ENCODE measurements at regions not wholly inside any gene's neighbourhood (a gene's known extent, or its start where the extent isn't known, plus 50 kb on each side); places are given as distances from the start of the nearest gene placed in this dataset.
"Not testable (repeated sequence)": the region's sequence is repeated elsewhere in the genome, so short reads cannot be mapped to it uniquely, and the experiment has no call there.

DNA sequence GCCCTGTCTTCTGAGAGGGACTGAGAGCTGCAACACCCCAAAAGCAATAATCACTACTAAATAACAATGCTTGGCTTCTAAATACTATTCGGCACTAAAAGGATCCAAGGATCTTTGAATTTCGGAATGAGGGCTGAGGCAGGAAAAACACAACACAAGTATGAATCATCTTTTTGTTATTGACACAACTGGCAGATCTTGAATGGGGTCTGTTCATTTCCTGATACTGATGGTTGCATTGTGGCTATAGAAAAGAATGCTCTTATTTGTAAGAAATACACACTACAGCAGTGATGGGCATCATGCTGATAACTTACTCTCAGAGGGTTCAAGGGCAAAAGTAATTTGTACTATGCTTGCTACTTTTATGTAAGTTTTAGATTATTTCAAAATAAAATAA lies 149.2 kb upstream of the PLD5 start:
- no peaks in the 10 kb centered on the region for H3K9me3 ChIP-seq (replicated peaks; ENCODE audit: low read length)
- no peaks in the 10 kb centered on the region for H3K4me1 ChIP-seq (ENCODE audit: control insufficient read depth, insufficient read depth, low read length)
- H3K27me3 ChIP-seq (ENCODE audit: control insufficient read depth, insufficient read depth, low read length): no peaks in the 10 kb centered on the region
- H3K36me3 ChIP-seq (ENCODE audit: insufficient read depth, low read length): no peaks in the 10 kb centered on the region
- H3K4me2 ChIP-seq (ENCODE audit: low read length): no peak overlapping the region
- H3K9ac ChIP-seq (ENCODE audit: low read depth, low read length): no peak overlapping the region
- no peak overlapping the region for H3K4me3 ChIP-seq (ENCODE audit: low read length)

GRCh38 chr1:242673165-242673564 lies 148.7 kb upstream of the PLD5 start:
- H3K9ac ChIP-seq (ENCODE audit: low read depth, low read length); H3K36me3 ChIP-seq (ENCODE audit: insufficient read depth, low read length); H3K4me1 ChIP-seq (ENCODE audit: control insufficient read depth, insufficient read depth, low read length); H3K4me3 ChIP-seq (ENCODE audit: low read length); H3K4me2 ChIP-seq (ENCODE audit: low read length); H3K27me3 ChIP-seq (ENCODE audit: control insufficient read depth, insufficient read depth, low read length); H3K9me3 ChIP-seq (replicated peaks; ENCODE audit: low read length): not testable (repeated sequence)

- no peak overlapping the region for H3K4me2 ChIP-seq (ENCODE audit: low read length)
Measured at GRCh38 chr1:242670019-242670418, 145.5 kb upstream of the PLD5 start.

GRCh38 chr1:242662886-242663285 lies 138.4 kb upstream of the PLD5 start:
- H3K27me3 ChIP-seq (ENCODE audit: control insufficient read depth, insufficient read depth, low read length): no peaks in the 10 kb centered on the region
- H3K4me2 ChIP-seq (ENCODE audit: low read length): no peak overlapping the region
- no peak overlapping the region for H3K4me3 ChIP-seq (ENCODE audit: low read length)
- H3K9ac ChIP-seq (ENCODE audit: low read depth, low read length): no peak overlapping the region
- no peaks in the 10 kb centered on the region for H3K36me3 ChIP-seq (ENCODE audit: insufficient read depth, low read length)
- H3K9me3 ChIP-seq (replicated peaks; ENCODE audit: low read length): no peaks in the 10 kb centered on the region
- no peaks in the 10 kb centered on the region for H3K4me1 ChIP-seq (ENCODE audit: control insufficient read depth, insufficient read depth, low read length)

More at GRCh38 chr1:242670019-242670418, 145.5 kb upstream of the PLD5 start:
- Histone ChIP-seq H3K9me3 (replicated peaks; ENCODE audit: low read length) (no peaks in the 10 kb centered on the region), H3K27me3 (ENCODE audit: control insufficient read depth, insufficient read depth, low read length) (no peaks in the 10 kb centered on the region), H3K9ac (ENCODE audit: low read depth, low read length) (no peak overlapping the region), H3K4me3 (ENCODE audit: low read length) (no peak overlapping the region), H3K4me1 (ENCODE audit: control insufficient read depth, insufficient read depth, low read length) (no peaks in the 10 kb centered on the region), H3K36me3 (ENCODE audit: insufficient read depth, low read length) (no peaks in the 10 kb centered on the region)

- H3K9ac ChIP-seq (ENCODE audit: low read depth, low read length); H3K36me3 ChIP-seq (ENCODE audit: insufficient read depth, low read length); H3K9me3 ChIP-seq (replicated peaks; ENCODE audit: low read length); H3K4me1 ChIP-seq (ENCODE audit: control insufficient read depth, insufficient read depth, low read length); H3K27me3 ChIP-seq (ENCODE audit: control insufficient read depth, insufficient read depth, low read length); H3K4me3 ChIP-seq (ENCODE audit: low read length); H3K4me2 ChIP-seq (ENCODE audit: low read length): not testable (repeated sequence)
Measured at GRCh38 chr1:242653772-242654171, 129.3 kb upstream of the PLD5 start.

- Histone ChIP-seq H3K4me2 (ENCODE audit: low read length) (no peak overlapping the region), H3K9ac (ENCODE audit: low read depth, low read length) (no peak overlapping the region), H3K36me3 (ENCODE audit: insufficient read depth, low read length) (no peaks in the 10 kb centered on the region), H3K4me1 (ENCODE audit: control insufficient read depth, insufficient read depth, low read length) (no peaks in the 10 kb centered on the region), H3K4me3 (ENCODE audit: low read length) (no peak overlapping the region), H3K9me3 (replicated peaks; ENCODE audit: low read length) (no peaks in the 10 kb centered on the region), H3K27me3 (ENCODE audit: control insufficient read depth, insufficient read depth, low read length) (no peaks in the 10 kb centered on the region)
Measured at GRCh38 chr1:242651817-242652216, 127.3 kb upstream of the PLD5 start.

DNA sequence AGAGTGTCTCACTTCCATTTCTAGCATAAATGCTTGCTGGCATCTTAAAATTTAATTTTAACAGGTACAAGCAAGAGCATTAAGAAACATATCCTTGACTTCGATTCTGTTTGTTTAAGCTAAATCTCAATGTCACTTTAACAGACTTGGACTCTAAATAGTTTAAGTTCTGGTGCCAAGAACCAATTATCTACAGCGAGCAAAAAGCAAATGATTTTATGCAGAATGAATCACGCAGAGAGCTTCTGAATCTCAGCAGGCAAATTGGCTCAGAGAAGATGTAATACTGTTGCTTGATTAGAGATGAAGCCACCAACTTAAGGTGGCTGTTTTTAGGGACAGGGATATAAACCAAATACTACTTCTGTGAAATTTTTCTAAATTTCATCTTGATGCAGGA lies 117.0 kb upstream of the PLD5 start:
- no peaks in the 10 kb centered on the region for H3K9me3 ChIP-seq (replicated peaks; ENCODE audit: low read length)
- H3K27me3 ChIP-seq (ENCODE audit: control insufficient read depth, insufficient read depth, low read length): no peaks in the 10 kb centered on the region
- H3K4me3 ChIP-seq (ENCODE audit: low read length): no peak overlapping the region

DNA sequence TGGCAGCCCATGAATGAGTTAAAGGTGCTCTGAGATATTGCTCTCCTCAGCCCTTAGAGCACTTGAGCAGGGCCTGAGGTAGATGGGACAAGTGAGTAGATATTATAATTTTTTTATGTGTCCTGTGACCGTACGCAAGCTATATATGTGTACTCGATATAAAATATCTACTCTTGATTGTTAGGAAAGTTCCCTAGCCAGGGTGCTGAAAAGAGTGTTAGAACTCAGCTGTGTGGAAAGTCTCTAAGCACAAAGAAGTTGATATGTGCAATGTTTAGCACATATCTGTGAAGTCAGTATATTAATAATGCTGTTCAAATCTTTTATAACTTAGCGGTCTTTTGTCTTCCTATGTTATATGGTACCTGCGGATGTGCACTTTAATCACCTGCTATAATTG lies 114.6 kb upstream of the PLD5 start:
- Histone ChIP-seq H3K4me2 (ENCODE audit: low read length) (no peak overlapping the region), H3K4me3 (ENCODE audit: low read length) (no peak overlapping the region), H3K4me1 (ENCODE audit: control insufficient read depth, insufficient read depth, low read length) (no peaks in the 10 kb centered on the region), H3K36me3 (ENCODE audit: insufficient read depth, low read length) (no peaks in the 10 kb centered on the region), H3K9ac (ENCODE audit: low read depth, low read length) (no peak overlapping the region), H3K27me3 (ENCODE audit: control insufficient read depth, insufficient read depth, low read length) (no peaks in the 10 kb centered on the region), H3K9me3 (replicated peaks; ENCODE audit: low read length) (no peaks in the 10 kb centered on the region)

More for the DNA sequence above, 117.0 kb upstream of the PLD5 start:
- no peaks in the 10 kb centered on the region for H3K36me3 ChIP-seq (ENCODE audit: insufficient read depth, low read length)
- H3K4me1 ChIP-seq (ENCODE audit: control insufficient read depth, insufficient read depth, low read length): no peaks in the 10 kb centered on the region
- H3K9ac ChIP-seq (ENCODE audit: low read depth, low read length): no peak overlapping the region
- no peak overlapping the region for H3K4me2 ChIP-seq (ENCODE audit: low read length)

GRCh38 chr1:242634732-242635131 lies 110.2 kb upstream of the PLD5 start:
- no peaks in the 10 kb centered on the region for H3K36me3 ChIP-seq (ENCODE audit: insufficient read depth, low read length)
- H3K9ac ChIP-seq (ENCODE audit: low read depth, low read length): no peak overlapping the region
- no peak overlapping the region for H3K4me2 ChIP-seq (ENCODE audit: low read length)
- no peak overlapping the region for H3K4me3 ChIP-seq (ENCODE audit: low read length)
- no peaks in the 10 kb centered on the region for H3K9me3 ChIP-seq (replicated peaks; ENCODE audit: low read length)
- no peaks in the 10 kb centered on the region for H3K27me3 ChIP-seq (ENCODE audit: control insufficient read depth, insufficient read depth, low read length)
- H3K4me1 ChIP-seq (ENCODE audit: control insufficient read depth, insufficient read depth, low read length): no peaks in the 10 kb centered on the region

DNA sequence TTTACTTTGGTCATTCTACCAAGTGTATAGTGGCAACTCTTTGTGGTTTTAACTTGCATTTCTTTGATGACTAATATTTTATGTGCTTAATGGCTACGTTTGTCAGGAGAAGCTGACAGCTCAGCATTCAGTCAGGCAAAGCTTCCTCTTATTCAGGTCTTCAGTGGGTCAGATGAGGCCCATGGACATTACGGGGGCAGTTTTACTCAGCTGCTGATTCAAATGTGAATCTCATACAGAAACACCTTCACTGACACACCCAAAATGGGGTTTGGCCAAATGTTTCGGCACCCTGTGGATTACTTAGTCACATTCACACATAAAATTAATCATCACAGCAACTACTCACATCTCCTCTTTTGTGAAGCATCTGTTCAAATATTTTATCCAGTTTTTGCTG lies 104.9 kb upstream of the PLD5 start:
- Histone ChIP-seq H3K27me3 (ENCODE audit: control insufficient read depth, insufficient read depth, low read length) (no peaks in the 10 kb centered on the region), H3K4me2 (ENCODE audit: low read length) (no peak overlapping the region), H3K9ac (ENCODE audit: low read depth, low read length) (no peak overlapping the region), H3K9me3 (replicated peaks; ENCODE audit: low read length) (no peaks in the 10 kb centered on the region), H3K4me1 (ENCODE audit: control insufficient read depth, insufficient read depth, low read length) (no peaks in the 10 kb centered on the region), H3K4me3 (ENCODE audit: low read length) (no peak overlapping the region), H3K36me3 (ENCODE audit: insufficient read depth, low read length) (no peaks in the 10 kb centered on the region)

GRCh38 chr1:242623756-242624155 lies 99.3 kb upstream of the PLD5 start:
- Histone ChIP-seq H3K4me2 (ENCODE audit: low read length) (no peak overlapping the region), H3K4me1 (ENCODE audit: control insufficient read depth, insufficient read depth, low read length) (no peaks in the 10 kb centered on the region), H3K4me3 (ENCODE audit: low read length) (no peak overlapping the region), H3K9me3 (replicated peaks; ENCODE audit: low read length) (no peaks in the 10 kb centered on the region), H3K27me3 (ENCODE audit: control insufficient read depth, insufficient read depth, low read length) (no peaks in the 10 kb centered on the region), H3K9ac (ENCODE audit: low read depth, low read length) (no peak overlapping the region), H3K36me3 (ENCODE audit: insufficient read depth, low read length) (no peaks in the 10 kb centered on the region)

GRCh38 chr1:242623119-242623518 lies 98.6 kb upstream of the PLD5 start:
- H3K4me1 ChIP-seq (ENCODE audit: control insufficient read depth, insufficient read depth, low read length): no peaks in the 10 kb centered on the region
- H3K27me3 ChIP-seq (ENCODE audit: control insufficient read depth, insufficient read depth, low read length): no peaks in the 10 kb centered on the region
- no peaks in the 10 kb centered on the region for H3K36me3 ChIP-seq (ENCODE audit: insufficient read depth, low read length)
- no peak overlapping the region for H3K4me3 ChIP-seq (ENCODE audit: low read length)
- H3K9ac ChIP-seq (ENCODE audit: low read depth, low read length): no peak overlapping the region
- H3K4me2 ChIP-seq (ENCODE audit: low read length): no peak overlapping the region
- H3K9me3 ChIP-seq (replicated peaks; ENCODE audit: low read length): no peaks in the 10 kb centered on the region

All from skeletal muscle satellite cell (primary cell).